ENCODE measurements at regions not wholly inside any gene's neighbourhood (a gene's known extent, or its start where the extent isn't known, plus 50 kb on each side); places are given as distances from the start of the nearest gene placed in this dataset.

GRCh38 chr13:91144486-91144885, 203.0 kb upstream of the MIR17HG start:
- DNase-seq: no peak

GRCh38 chr13:91145571-91146205, 201.8 kb upstream of the MIR17HG start:
- DNase-seq: no peak

- no peak for DNase-seq
Observed at GRCh38 chr13:91146601-91147000, 200.9 kb upstream of the MIR17HG start.

- DNase-seq: no peak
Observed at GRCh38 chr13:91148098-91148497, 199.4 kb upstream of the MIR17HG start.

GRCh38 chr13:91151921-91152320, 195.6 kb upstream of the MIR17HG start:
- no peak for DNase-seq

GRCh38 chr13:91153372-91153771, 194.1 kb upstream of the MIR17HG start:
- no peak for DNase-seq

- DNase-seq: peak; percentile 65
Observed at GRCh38 chr13:91154558-91155353, 192.7 kb upstream of the MIR17HG start.

- no peak for DNase-seq
Observed at GRCh38 chr13:91155512-91156114, 191.9 kb upstream of the MIR17HG start.

GRCh38 chr13:91157273-91158016, 190.0 kb upstream of the MIR17HG start:
- DNase-seq: no peak

GRCh38 chr13:91158017-91158395, 189.5 kb upstream of the MIR17HG start:
- peak; percentile 44 for DNase-seq

GRCh38 chr13:91162180-91162579, 185.3 kb upstream of the MIR17HG start:
- DNase-seq: peak; percentile 45

- no peak for DNase-seq
Observed at GRCh38 chr13:91162589-91162988, 184.9 kb upstream of the MIR17HG start.

- no peak for DNase-seq
Observed at GRCh38 chr13:91165758-91166157, 181.7 kb upstream of the MIR17HG start.

GRCh38 chr13:91166714-91167511, 180.6 kb upstream of the MIR17HG start:
- DNase-seq: no peak

- no peak for DNase-seq
Observed at GRCh38 chr13:91167706-91168385, 179.6 kb upstream of the MIR17HG start.

GRCh38 chr13:91168386-91168711, 179.1 kb upstream of the MIR17HG start:
- no peak for DNase-seq

GRCh38 chr13:91169321-91170050, 178.0 kb upstream of the MIR17HG start:
- no peak for DNase-seq

- DNase-seq: no peak
Observed at GRCh38 chr13:91172160-91172559, 175.3 kb upstream of the MIR17HG start.

GRCh38 chr13:91174886-91175501, 172.5 kb upstream of the MIR17HG start:
- no peak for DNase-seq

- DNase-seq: no peak
Observed at GRCh38 chr13:91178099-91178498, 169.4 kb upstream of the MIR17HG start.

GRCh38 chr13:91181892-91182291, 165.6 kb upstream of the MIR17HG start:
- DNase-seq: no peak

All from OCI-M1 (cell line).